Parathyroid adenoma (tissue), 2 donors: ENCODE measurements at regions not wholly inside any gene's neighbourhood (a gene's known extent, or its start where the extent isn't known, plus 50 kb on each side); places are given as distances from the start of the nearest gene placed in this dataset.

Source experiments
- H2AFZ ChIP-seq: fragments of 300-600 bp; sonication (generic); one replicate; pipeline ENCODE4 v1.7.0; 2017; ENCODE audit warnings: antibody characterized with exemption, mild to moderate bottlenecking
- H3K27ac ChIP-seq: fragments of 300-600 bp; sonication (generic); one replicate; pipeline ENCODE4 v1.7.0; 2017
- H3K27me3 ChIP-seq: fragments of 300-600 bp; sonication (generic); one replicate; pipeline ENCODE4 v1.7.0; 2017; ENCODE audit warnings: low read length; ENCODE audit not compliant: control insufficient read depth, insufficient read depth
- H3K36me3 ChIP-seq: fragments of 300-600 bp; sonication (generic); one replicate; pipeline ENCODE4 v1.7.0; 2017; ENCODE audit warnings: low read length; ENCODE audit not compliant: control insufficient read depth, insufficient read depth
- H3K4me1 ChIP-seq: fragments of 300-600 bp; sonication (generic); one replicate; pipeline ENCODE4 v1.7.0; 2017; ENCODE audit warnings: control low read depth
- H3K4me2 ChIP-seq: fragments of 300-600 bp; sonication (generic); one replicate; pipeline ENCODE4 v1.7.0; 2017; ENCODE audit warnings: low read length
- H3K4me3 ChIP-seq: fragments of 300-600 bp; sonication (generic); one replicate; pipeline ENCODE4 v1.7.0; 2017; ENCODE audit warnings: low read depth, low read length
- H3K79me2 ChIP-seq: fragments of 300-600 bp; sonication (generic); one replicate; pipeline ENCODE4 v1.7.0; 2017; ENCODE audit warnings: control low read depth
- H3K9ac ChIP-seq: fragments of 300-600 bp; sonication (generic); one replicate; pipeline ENCODE4 v1.7.0; 2017; ENCODE audit warnings: mild to moderate bottlenecking
- H3K9me3 ChIP-seq: fragments of 300-600 bp; sonication (generic); one replicate; pipeline ENCODE4 v1.7.0; 2017; ENCODE audit warnings: low read length; ENCODE audit not compliant: control insufficient read depth
- CTCF ChIP-seq: fragments of 300-600 bp; sonication (generic); IDR thresholded peaks from one replicate; pipeline ENCODE4 v1.7.0; 2017; ENCODE audit warnings: antibody characterized with exemption, mild to moderate bottlenecking
- donor health status: primary hyperparathyroidism.

- Histone ChIP-seq H3K4me1 (no peaks in the 10 kb centered on the region), H3K9me3 (no peaks in the 10 kb centered on the region), H3K4me2 (no peak overlapping the region), H3K27ac (no peak overlapping the region), H3K9ac (no peak overlapping the region), H2AFZ (no peak overlapping the region), H3K79me2 (no peaks in the 10 kb centered on the region), H3K4me3 (no peak overlapping the region), H3K27me3 (no peaks in the 10 kb centered on the region), H3K36me3 (no peaks in the 10 kb centered on the region)
- TF ChIP-seq CTCF, result no peak
Measured at GRCh38 chr10:63795094-63795860, 274.1 kb downstream of the REEP3 start.

- no peak for TF ChIP-seq CTCF
- Histone ChIP-seq H3K27me3 (no peaks in the 10 kb centered on the region), H3K27ac (no peak overlapping the region), H2AFZ (no peak overlapping the region), H3K79me2 (no peaks in the 10 kb centered on the region), H3K4me1 (peaks cover 4% of the 10 kb centered on the region), H3K4me3 (no peak overlapping the region), H3K36me3 (no peaks in the 10 kb centered on the region), H3K9me3 (no peaks in the 10 kb centered on the region), H3K9ac (no peak overlapping the region), H3K4me2 (no peak overlapping the region)
Measured at GRCh38 chr10:63798599-63799498, 277.6 kb downstream of the REEP3 start.

- no peak for TF ChIP-seq CTCF
- Histone ChIP-seq H3K27ac (no peak overlapping the region), H3K79me2 (no peaks in the 10 kb centered on the region), H3K36me3 (no peaks in the 10 kb centered on the region), H3K9ac (no peak overlapping the region), H2AFZ (no peak overlapping the region), H3K27me3 (no peaks in the 10 kb centered on the region), H3K4me2 (no peak overlapping the region), H3K4me3 (no peak overlapping the region), H3K9me3 (no peaks in the 10 kb centered on the region), H3K4me1 (peaks cover 4% of the 10 kb centered on the region)
Measured at GRCh38 chr10:63799521-63800300, 278.5 kb downstream of the REEP3 start.

GRCh38 chr10:63801166-63801565, 280.0 kb downstream of the REEP3 start:
- H3K4me1 ChIP-seq, result peaks cover 4% of the 10 kb centered on the region
- H3K79me2 ChIP-seq, result no peaks in the 10 kb centered on the region
- no peak overlapping the region for H3K4me3 ChIP-seq
- peak overlapping the region; percentile 35 for H2AFZ ChIP-seq
- H3K4me2 ChIP-seq, result no peak overlapping the region
- no peak for TF ChIP-seq CTCF
- no peaks in the 10 kb centered on the region for H3K27me3 ChIP-seq
- H3K27ac ChIP-seq, result no peak overlapping the region
- no peaks in the 10 kb centered on the region for H3K36me3 ChIP-seq
- no peaks in the 10 kb centered on the region for H3K9me3 ChIP-seq
- H3K9ac ChIP-seq, result no peak overlapping the region
